Activated CD4-positive, alpha-beta memory T cell treated with anti-CD3 and anti-CD28 coated beads, Interleukin-2, amount 10 ng/mL, durations not matched to agents 7 days and 5 days (primary cell): ENCODE measurements at regions not wholly inside any gene's neighbourhood (a gene's known extent, or its start where the extent isn't known, plus 50 kb on each side); places are given as distances from the start of the nearest gene placed in this dataset.

Experiments used
- CTCF ChIA-PET: fragments of 350-600 bp; sonication (Branson Sonifier 250); formaldehyde crosslinking; loops from one replicate; lab custom pipeline; 2021; ENCODE audit warnings: antibody characterized with exemption, inconsistent platforms; lab: Charles Lee
- POLR2A ChIA-PET: fragments of 350-600 bp; sonication (Branson Sonifier 250); formaldehyde crosslinking; loops from one replicate; lab custom pipeline; 2021; ENCODE audit warnings: antibody characterized with exemption; lab: Charles Lee
- DNase-seq: peaks from one replicate; pipeline ENCODE4 v3.0.0-alpha.2; 2020
- H3K27ac Mint-ChIP-seq: one replicate; pipeline ENCODE4 v1.8.0; 2021; ENCODE audit warnings: mild to moderate bottlenecking, mixed read lengths
- H3K27me3 Mint-ChIP-seq: one replicate; pipeline ENCODE4 v1.8.0; 2021; ENCODE audit warnings: mixed read lengths
- H3K36me3 Mint-ChIP-seq: one replicate; pipeline ENCODE4 v1.8.0; 2021; ENCODE audit warnings: low read depth, mixed read lengths
- H3K4me1 Mint-ChIP-seq: one replicate; pipeline ENCODE4 v1.8.0; 2021; ENCODE audit warnings: mixed read lengths
- H3K4me3 Mint-ChIP-seq: one replicate; pipeline ENCODE4 v1.8.0; 2021; ENCODE audit warnings: mild to moderate bottlenecking, mixed read lengths
- H3K9me3 Mint-ChIP-seq: one replicate; pipeline ENCODE4 v1.8.0; 2021; ENCODE audit warnings: mixed read lengths

DNA sequence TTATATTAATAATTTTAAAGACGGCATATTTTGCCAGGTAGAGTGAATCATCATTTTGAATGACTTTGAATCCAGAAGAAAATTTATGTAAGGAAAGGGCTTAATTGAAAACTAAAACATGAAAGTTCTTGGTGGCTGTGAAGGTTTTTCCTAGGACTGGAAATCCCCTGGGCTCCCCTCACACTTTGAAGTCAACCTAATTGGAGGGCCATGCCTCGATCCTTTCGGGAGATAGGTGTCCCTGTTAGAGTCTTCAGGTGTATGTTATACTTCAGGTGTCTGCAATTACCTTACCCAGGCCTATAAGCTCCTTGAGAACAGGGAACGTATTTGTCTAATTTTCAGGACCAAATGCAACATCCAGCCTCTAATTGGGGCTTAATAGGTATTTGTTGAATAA is 73.0 kb downstream of the ARL4C start:
- Mint-ChIP-seq H3K9me3 (no peaks in the 10 kb centered on the region), H3K4me3 (no peak overlapping the region), H3K27ac (peak overlapping the region; percentile 99), H3K4me1 (peaks cover 87% of the 10 kb centered on the region), H3K27me3 (no peaks in the 10 kb centered on the region), H3K36me3 (peaks cover 13% of the 10 kb centered on the region)
- POLR2A ChIA-PET: interaction anchor here (1.2 to 12.9 kb wide), 11 partner anchors 12 to 133 kb away, joined by 3 to 410 read pairs (median 16); partner anchors contain the start of gene ARL4C
- no peak for DNase-seq
- CTCF ChIA-PET: interaction anchor here (1.8 to 7.3 kb wide), 3 partner anchors 12 to 133 kb away, joined by 6 to 77 read pairs (median 50); no protein-coding TSS in a partner anchor

DNA sequence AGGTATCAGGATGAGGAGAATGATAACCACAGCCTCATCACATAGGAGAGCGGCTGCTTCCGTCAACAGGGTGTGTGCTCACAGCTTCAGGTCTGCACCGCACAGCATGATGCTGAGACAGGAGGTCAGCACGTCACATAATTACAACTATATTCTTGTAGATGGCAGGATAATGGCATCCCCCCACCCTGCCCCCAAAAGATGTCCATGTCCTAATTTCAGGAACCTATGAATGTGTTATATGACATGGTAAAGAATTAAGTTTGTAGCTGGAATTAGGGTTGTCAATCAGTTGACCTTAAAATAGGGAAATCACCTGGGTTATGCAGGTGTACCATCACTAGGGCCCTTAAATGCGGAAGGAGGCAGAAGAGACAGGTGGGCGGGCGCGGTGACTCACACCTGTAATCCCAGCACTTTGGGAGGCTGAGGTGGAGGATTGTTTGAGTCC is 73.9 kb downstream of the ARL4C start:
- peaks cover 78% of the 10 kb centered on the region for H3K4me1 Mint-ChIP-seq

GRCh38 chr2:234422273-234422732 is 74.6 kb downstream of the ARL4C start:
- peak overlapping the region; percentile 99 for H3K27ac Mint-ChIP-seq
- H3K36me3 Mint-ChIP-seq: peaks cover 25% of the 10 kb centered on the region
- H3K4me1 Mint-ChIP-seq: peaks cover 71% of the 10 kb centered on the region
- ChIA-PET POLR2A (interaction anchor here (1.0 to 12.9 kb wide), 19 partner anchors 9 to 276 kb away, joined by 3 to 410 read pairs (median 6); partner anchors contain the start of gene ARL4C), CTCF (interaction anchor here (0.6 to 7.3 kb wide), 8 partner anchors 11 to 131 kb away, joined by 3 to 77 read pairs (median 6); no protein-coding TSS in a partner anchor)
- peak overlapping the region; percentile 2 for H3K4me3 Mint-ChIP-seq
- peaks cover 1% of the 10 kb centered on the region for H3K27me3 Mint-ChIP-seq
- H3K9me3 Mint-ChIP-seq: peaks cover 7% of the 10 kb centered on the region
- no peak for DNase-seq

More for the DNA sequence above, 73.9 kb downstream of the ARL4C start:
- POLR2A ChIA-PET: interaction anchor here (1.0 to 12.9 kb wide), 20 partner anchors 10 to 276 kb away, joined by 3 to 410 read pairs (median 6); partner anchors contain the start of gene ARL4C
- Mint-ChIP-seq H3K4me3 (peak overlapping the region; percentile 19), H3K27me3 (peaks cover 1% of the 10 kb centered on the region), H3K27ac (peak overlapping the region; percentile 99), H3K36me3 (peaks cover 21% of the 10 kb centered on the region), H3K9me3 (peaks cover 7% of the 10 kb centered on the region)
- CTCF ChIA-PET: interaction anchor here (0.6 to 7.3 kb wide), 8 partner anchors 11 to 132 kb away, joined by 4 to 77 read pairs (median 6); no protein-coding TSS in a partner anchor
- peak; percentile 75 for DNase-seq

DNA sequence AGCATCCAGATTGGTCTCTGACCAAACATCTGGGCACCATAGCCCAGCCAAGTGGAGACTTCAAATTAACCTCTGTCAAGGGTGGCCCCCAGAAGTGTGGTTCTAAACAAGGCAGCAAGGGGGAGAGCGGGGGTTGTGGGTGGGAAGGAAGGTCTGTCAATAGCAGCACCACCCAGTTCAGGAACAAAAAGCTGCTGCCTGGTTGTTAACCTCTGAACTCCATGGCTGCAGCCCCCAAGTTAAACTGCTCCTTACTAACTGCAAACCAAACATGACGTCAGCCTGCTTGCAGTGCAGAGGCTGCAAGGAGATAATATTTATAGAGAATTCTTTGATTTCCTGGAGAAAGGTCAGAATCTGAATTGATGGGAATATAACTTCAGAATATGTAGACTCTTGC is 76.5 kb downstream of the ARL4C start:
- Mint-ChIP-seq H3K27ac (peak overlapping the region; percentile 16), H3K27me3 (peaks cover 1% of the 10 kb centered on the region), H3K4me3 (no peak overlapping the region), H3K9me3 (peaks cover 7% of the 10 kb centered on the region), H3K36me3 (peaks cover 26% of the 10 kb centered on the region), H3K4me1 (peaks cover 60% of the 10 kb centered on the region)
- DNase-seq: no peak
- ChIA-PET CTCF (interaction anchor here (1.0 kb wide), 1 partner anchor 77 kb away, joined by 5 read pairs; the partner anchor contains the start of gene ARL4C), POLR2A (interaction anchor here (1.0 to 9.7 kb wide), 5 partner anchors 32 to 129 kb away, joined by 3 to 301 read pairs (median 3); partner anchors contain the start of gene ARL4C)

DNA sequence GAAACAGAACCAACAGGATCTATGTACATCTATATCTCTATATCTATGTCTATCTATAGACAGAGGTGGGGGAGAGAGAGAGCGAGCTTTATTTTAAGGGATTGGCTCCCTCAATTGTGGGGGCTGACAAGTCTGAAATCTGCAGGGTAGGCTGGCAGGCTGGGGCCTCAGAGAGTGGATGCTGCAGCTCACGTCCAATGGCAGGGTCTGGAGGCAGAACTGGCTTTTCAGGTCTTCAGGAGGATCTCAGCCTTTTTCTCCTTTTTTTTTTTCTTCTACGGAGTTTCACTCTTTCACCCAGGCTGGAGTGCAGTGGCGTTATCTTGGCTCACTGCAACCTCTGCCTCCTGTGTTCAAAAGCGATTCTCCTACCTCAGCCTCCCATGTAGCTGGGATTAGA is 77.2 kb downstream of the ARL4C start:
- Mint-ChIP-seq H3K27ac (no peak overlapping the region), H3K4me1 (peaks cover 59% of the 10 kb centered on the region)
- POLR2A ChIA-PET: interaction anchor here (1.0 to 1.3 kb wide), 3 partner anchors 9 to 33 kb away, joined by 3 read pairs; no protein-coding TSS in a partner anchor

DNA sequence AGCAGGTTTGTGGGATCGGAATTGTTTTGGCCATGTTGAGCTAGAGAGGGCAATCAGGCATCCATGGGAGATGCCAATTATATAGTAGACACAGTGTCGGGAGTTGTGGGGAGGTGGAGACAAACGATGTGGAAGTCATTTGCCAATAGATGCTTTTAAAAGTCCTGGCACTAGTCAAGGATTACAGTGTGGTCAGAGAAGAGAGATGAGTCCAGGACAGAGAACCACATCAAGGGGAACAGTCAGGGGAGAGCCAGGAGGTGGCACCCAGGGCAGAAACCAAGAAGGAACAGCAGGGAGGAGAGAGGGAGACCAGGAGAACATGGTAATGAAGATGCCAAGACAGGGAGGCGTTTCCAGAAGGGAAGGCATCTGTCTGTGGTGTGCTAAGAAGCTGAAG is 81.2 kb downstream of the ARL4C start:
- no peak overlapping the region for H3K4me3 Mint-ChIP-seq
- H3K36me3 Mint-ChIP-seq: peaks cover 20% of the 10 kb centered on the region
- H3K27ac Mint-ChIP-seq: no peak overlapping the region
- CTCF ChIA-PET: no interaction called here
- peaks cover 8% of the 10 kb centered on the region for H3K9me3 Mint-ChIP-seq
- peaks cover 32% of the 10 kb centered on the region for H3K4me1 Mint-ChIP-seq
- DNase-seq: no peak
- POLR2A ChIA-PET: interaction anchor here (1.4 kb wide), 1 partner anchor 31 kb away, joined by 5 read pairs; no protein-coding TSS in a partner anchor
- peaks cover 1% of the 10 kb centered on the region for H3K27me3 Mint-ChIP-seq

More for the DNA sequence above, 77.2 kb downstream of the ARL4C start:
- no peak for DNase-seq
- H3K4me3 Mint-ChIP-seq: no peak overlapping the region
- CTCF ChIA-PET: no interaction called here
- H3K9me3 Mint-ChIP-seq: peaks cover 7% of the 10 kb centered on the region
- peaks cover 1% of the 10 kb centered on the region for H3K27me3 Mint-ChIP-seq
- peaks cover 21% of the 10 kb centered on the region for H3K36me3 Mint-ChIP-seq

GRCh38 chr2:234414596-234414995 is 82.3 kb downstream of the ARL4C start:
- Mint-ChIP-seq H3K27me3 (peaks cover 1% of the 10 kb centered on the region), H3K9me3 (peaks cover 10% of the 10 kb centered on the region), H3K36me3 (peaks cover 20% of the 10 kb centered on the region), H3K4me3 (no peak overlapping the region), H3K4me1 (peaks cover 27% of the 10 kb centered on the region), H3K27ac (peak overlapping the region; percentile 32)
- POLR2A ChIA-PET: interaction anchor here (0.6 to 1.5 kb wide), 8 partner anchors 9 to 124 kb away, joined by 3 to 5 read pairs (median 5); no protein-coding TSS in a partner anchor
- DNase-seq: no peak
- CTCF ChIA-PET: no interaction called here

DNA sequence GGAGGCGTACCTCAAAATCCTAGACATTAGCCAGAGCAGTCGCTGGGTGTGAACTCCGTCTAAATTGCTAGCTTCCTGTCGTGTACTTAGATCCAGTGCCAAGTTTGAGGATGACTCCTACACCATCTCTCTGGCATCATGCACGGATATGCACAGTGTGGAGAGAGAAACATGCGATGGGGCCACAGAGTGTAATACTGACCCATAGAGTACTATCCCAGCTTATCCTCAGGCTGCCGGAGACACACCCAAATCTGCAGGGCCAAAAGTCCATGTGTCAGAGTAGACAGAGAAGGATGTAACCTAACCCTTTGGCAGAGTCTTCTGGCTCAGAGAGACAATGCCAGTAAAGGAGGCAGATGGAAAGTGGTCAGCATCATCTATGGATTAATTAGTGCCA is 84.2 kb downstream of the ARL4C start:
- Mint-ChIP-seq H3K4me1 (peaks cover 26% of the 10 kb centered on the region), H3K4me3 (no peak overlapping the region), H3K27ac (no peak overlapping the region), H3K9me3 (peaks cover 3% of the 10 kb centered on the region), H3K36me3 (peaks cover 9% of the 10 kb centered on the region), H3K27me3 (no peaks in the 10 kb centered on the region)
- ChIA-PET CTCF (interaction anchor here (0.8 to 2.4 kb wide), 3 partner anchors 10 to 40 kb away, joined by 5 to 8 read pairs (median 6); no protein-coding TSS in a partner anchor), POLR2A (interaction anchor here (0.9 to 2.9 kb wide), 8 partner anchors 10 to 84 kb away, joined by 3 to 17 read pairs (median 4); partner anchors contain the start of gene ARL4C)
- DNase-seq: no peak

- Mint-ChIP-seq H3K9me3 (peaks cover 3% of the 10 kb centered on the region), H3K4me1 (peaks cover 25% of the 10 kb centered on the region), H3K36me3 (peaks cover 2% of the 10 kb centered on the region), H3K4me3 (no peak overlapping the region), H3K27ac (no peak overlapping the region), H3K27me3 (no peaks in the 10 kb centered on the region)
- no peak for DNase-seq
- CTCF ChIA-PET: interaction anchor here (0.8 to 2.4 kb wide), 3 partner anchors 9 to 41 kb away, joined by 5 to 8 read pairs (median 6); no protein-coding TSS in a partner anchor
- POLR2A ChIA-PET: interaction anchor here (0.9 to 2.9 kb wide), 7 partner anchors 9 to 85 kb away, joined by 3 to 17 read pairs (median 5); partner anchors contain the start of gene ARL4C
Measured at GRCh38 chr2:234411793-234412192, 85.1 kb downstream of the ARL4C start.

DNA sequence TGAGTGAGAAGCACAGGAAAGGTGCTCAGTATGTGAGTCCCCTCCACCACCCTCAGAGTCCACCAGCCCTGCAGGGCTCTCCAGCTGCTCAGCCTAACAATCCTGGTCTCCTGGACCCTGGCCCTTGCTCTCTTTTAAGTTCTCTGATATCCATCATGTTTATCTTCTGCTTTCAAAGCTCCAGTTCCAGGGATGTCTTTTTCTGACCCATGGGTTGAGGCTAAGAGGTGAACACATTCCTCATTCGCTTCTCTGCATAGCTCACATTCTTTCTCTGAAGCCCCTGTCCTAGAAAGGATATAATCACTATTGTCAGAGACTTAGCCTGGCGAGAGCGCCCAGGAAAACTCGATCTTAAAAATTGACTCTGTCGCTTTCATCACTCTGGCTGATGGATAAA is 86.4 kb downstream of the ARL4C start:
- CTCF ChIA-PET: no interaction called here

GRCh38 chr2:234409590-234409989 is 87.3 kb downstream of the ARL4C start:
- ChIA-PET POLR2A (no interaction called here), CTCF (interaction anchor here (0.7 kb wide), 1 partner anchor 8 kb away, joined by 3 read pairs; no protein-coding TSS in a partner anchor)
- Mint-ChIP-seq H3K27me3 (no peaks in the 10 kb centered on the region), H3K4me1 (peaks cover 31% of the 10 kb centered on the region), H3K9me3 (peaks cover 3% of the 10 kb centered on the region), H3K36me3 (no peaks in the 10 kb centered on the region), H3K4me3 (no peak overlapping the region), H3K27ac (no peak overlapping the region)
- DNase-seq: no peak

More for the DNA sequence above, 86.4 kb downstream of the ARL4C start:
- no peak for DNase-seq
- H3K27me3 Mint-ChIP-seq: no peaks in the 10 kb centered on the region
- no peak overlapping the region for H3K27ac Mint-ChIP-seq
- H3K36me3 Mint-ChIP-seq: no peaks in the 10 kb centered on the region
- H3K9me3 Mint-ChIP-seq: peaks cover 3% of the 10 kb centered on the region
- POLR2A ChIA-PET: interaction anchor here (0.9 to 2.9 kb wide), 3 partner anchors 8 to 12 kb away, joined by 3 to 17 read pairs (median 5); no protein-coding TSS in a partner anchor
- H3K4me1 Mint-ChIP-seq: peaks cover 30% of the 10 kb centered on the region
- no peak overlapping the region for H3K4me3 Mint-ChIP-seq

DNA sequence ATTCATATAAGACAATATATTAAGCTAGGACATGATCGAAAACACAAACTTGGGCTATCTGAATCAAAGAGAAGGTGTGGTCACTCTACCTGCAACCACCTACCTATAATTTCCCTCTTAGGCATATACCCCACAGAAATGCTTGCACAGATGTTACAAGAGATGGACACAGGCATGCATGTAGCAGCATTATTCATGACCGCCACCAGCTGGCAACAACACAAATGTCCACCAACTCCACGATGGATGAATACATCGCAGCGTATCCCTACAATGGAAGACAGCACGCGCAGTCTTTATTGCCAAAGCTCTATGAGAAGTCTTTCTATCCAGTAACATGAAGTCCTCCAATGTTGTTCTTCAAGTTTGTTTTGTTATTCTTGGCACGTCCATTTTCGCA is 90.8 kb downstream of the ARL4C start:
- no peak overlapping the region for H3K27ac Mint-ChIP-seq
- CTCF ChIA-PET: no interaction called here
- no peak overlapping the region for H3K4me3 Mint-ChIP-seq
- peaks cover 3% of the 10 kb centered on the region for H3K9me3 Mint-ChIP-seq
- H3K4me1 Mint-ChIP-seq: peaks cover 51% of the 10 kb centered on the region
- H3K36me3 Mint-ChIP-seq: peaks cover 5% of the 10 kb centered on the region
- no peaks in the 10 kb centered on the region for H3K27me3 Mint-ChIP-seq
- no peak for DNase-seq
- POLR2A ChIA-PET: interaction anchor here (1.5 to 2.5 kb wide), 3 partner anchors 9 to 115 kb away, joined by 4 to 6 read pairs (median 5); no protein-coding TSS in a partner anchor
